NB4 (cell line): ENCODE measurements at regions not wholly inside any gene's neighbourhood (a gene's known extent, or its start where the extent isn't known, plus 50 kb on each side); places are given as distances from the start of the nearest gene placed in this dataset.

ENCODE experiments used
- DNase-seq: peaks from one replicate; pipeline ENCODE4 v3.0.0; 2010; ENCODE audit warnings: low read depth
- H3K4me3 ChIP-seq: one replicate; pipeline ENCODE4 v1.5.1; 2011; ENCODE audit warnings: mild to moderate bottlenecking, low read depth, low read length, moderate library complexity
- CTCF ChIP-seq: IDR thresholded peaks from one replicate; pipeline ENCODE4 v1.5.1; 2012; ENCODE audit warnings: low read depth, low read length
- MAX ChIP-seq: IDR thresholded peaks from 2 replicates; pipeline ENCODE4 v1.6.1; 2011; ENCODE audit warnings: low read depth, low read length
- MYC ChIP-seq: IDR thresholded peaks from 2 replicates; pipeline ENCODE4 v1.6.1; 2011; ENCODE audit warnings: low read depth, low read length
- POLR2A ChIP-seq: IDR thresholded peaks from 2 replicates; pipeline ENCODE4 v1.6.1; 2011; ENCODE audit warnings: mild to moderate bottlenecking; ENCODE audit not compliant: insufficient read length; ENCODE audit errors: extremely low read depth

DNA sequence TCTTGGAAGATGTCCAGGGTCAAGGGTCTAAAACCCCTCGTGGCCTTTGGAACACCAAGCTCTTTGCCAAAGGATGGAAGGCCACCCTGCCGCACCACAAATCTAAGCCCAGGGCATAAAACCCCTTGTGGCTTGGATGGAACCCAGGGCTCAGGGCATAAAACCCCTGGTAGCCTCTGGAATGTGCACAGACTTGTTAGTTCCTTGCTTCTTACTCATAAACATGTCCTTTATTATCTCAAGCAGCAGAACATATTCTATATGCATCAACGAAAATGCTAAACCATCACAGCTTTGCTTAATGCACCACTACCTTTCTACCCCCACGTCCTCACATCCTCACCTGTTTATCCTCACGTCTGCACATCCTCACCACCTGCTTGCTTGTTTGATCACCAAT lies 998.0 kb downstream of the DSC3 start:
- no peak for TF ChIP-seq MAX
- TF ChIP-seq MYC = no peak
- TF ChIP-seq POLR2A = no peak
- TF ChIP-seq CTCF = no peak
- no peak for DNase-seq
- no peak overlapping the region for H3K4me3 ChIP-seq

- no peak for DNase-seq
- no peak overlapping the region for H3K4me3 ChIP-seq
- TF ChIP-seq CTCF (no peak), POLR2A (no peak), MAX (no peak), MYC (no peak)
Measured at GRCh38 chr18:30039201-30039600, 1003.3 kb downstream of the DSC3 start.

DNA sequence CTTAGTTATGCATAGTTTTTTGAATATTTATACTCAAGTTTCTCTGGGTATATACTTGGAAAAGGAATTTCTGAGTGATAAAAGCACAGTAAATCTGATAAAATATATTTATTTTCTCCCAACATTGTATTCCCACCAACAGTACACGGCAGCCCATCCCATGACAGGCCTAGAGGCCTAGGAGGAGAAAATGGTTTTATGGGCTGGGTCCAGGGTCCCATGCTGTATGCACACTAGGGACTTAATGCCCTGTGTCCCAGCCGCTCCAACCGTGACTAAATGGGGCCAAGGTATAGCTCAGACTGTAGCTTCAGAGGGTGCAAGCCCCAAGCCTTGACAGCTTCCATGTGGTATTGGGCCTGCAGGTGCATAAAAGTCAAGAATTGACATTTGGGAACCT lies 1007.7 kb downstream of the DSC3 start:
- H3K4me3 ChIP-seq = no peak overlapping the region
- no peak for TF ChIP-seq POLR2A
- no peak for TF ChIP-seq MYC
- TF ChIP-seq MAX = no peak
- TF ChIP-seq CTCF = no peak
- DNase-seq = no peak

DNA sequence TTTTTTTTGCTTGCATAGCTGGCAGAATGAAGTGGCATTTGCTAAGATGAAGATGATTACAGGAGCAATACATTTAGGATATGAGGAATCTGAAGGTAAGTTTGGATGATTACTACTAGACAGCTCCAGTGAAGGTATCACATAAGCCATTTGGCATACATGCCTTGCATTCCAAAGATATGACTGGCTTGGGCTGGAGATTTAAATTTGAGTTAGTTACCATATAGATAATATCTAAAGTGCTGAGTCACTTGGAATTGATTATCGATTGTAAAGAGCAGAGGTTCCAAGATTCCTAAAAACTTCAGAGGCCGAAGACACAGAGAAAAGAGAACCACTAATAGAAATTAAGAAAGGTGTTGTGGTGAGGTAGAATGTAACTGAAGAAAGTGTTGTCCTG lies 1026.4 kb downstream of the DSC3 start:
- no peak for DNase-seq
- no peak for TF ChIP-seq MYC
- no peak for TF ChIP-seq POLR2A
- TF ChIP-seq MAX = no peak
- TF ChIP-seq CTCF = no peak
- H3K4me3 ChIP-seq = no peak overlapping the region

- no peak overlapping the region for H3K4me3 ChIP-seq
- no peak for DNase-seq
- TF ChIP-seq MYC (no peak), MAX (no peak), POLR2A (no peak), CTCF (no peak)
Measured at GRCh38 chr18:30004965-30005364, 1037.6 kb downstream of the DSC3 start.

DNA sequence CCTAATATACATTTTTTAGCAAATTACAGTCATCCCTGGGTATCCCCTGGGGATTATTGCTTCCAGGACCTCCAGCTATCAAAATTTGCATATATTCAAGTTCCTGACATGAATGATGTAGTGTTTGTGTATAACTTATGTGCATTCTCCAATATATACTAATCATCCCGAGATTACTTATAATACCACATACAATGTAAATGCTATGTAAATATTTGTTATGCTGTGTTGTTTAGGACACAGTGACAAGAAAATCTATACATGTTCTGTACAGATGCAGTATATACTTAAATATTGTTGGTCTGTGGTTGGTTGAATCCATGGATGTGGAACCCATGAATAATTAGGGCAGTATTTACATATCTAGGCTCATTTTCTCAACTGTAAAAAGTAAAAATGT lies 1060.3 kb downstream of the DSC3 start:
- no peak for DNase-seq
- no peak overlapping the region for H3K4me3 ChIP-seq
- no peak for TF ChIP-seq CTCF
- no peak for TF ChIP-seq POLR2A
- TF ChIP-seq MYC = no peak
- no peak for TF ChIP-seq MAX
